OCI-LY1 (cell line): ENCODE measurements at regions not wholly inside any gene's neighbourhood (a gene's known extent, or its start where the extent isn't known, plus 50 kb on each side); places are given as distances from the start of the nearest gene placed in this dataset.

Source experiments
- H2AFZ ChIP-seq: fragments of 200-600 bp; sonication (generic), shearing (Covaris generic); 2 replicates; pipeline ENCODE4 v1.6.0; 2014; ENCODE audit warnings: antibody characterized with exemption, mild to moderate bottlenecking, low read length
- H3F3A ChIP-seq: fragments of 200-600 bp; sonication (generic), shearing (Covaris generic); 2 replicates; pipeline ENCODE4 v1.6.0; 2014; ENCODE audit warnings: mild to moderate bottlenecking, antibody characterized with exemption, low read length, moderate library complexity; ENCODE audit not compliant: insufficient read depth
- H3K27ac ChIP-seq: fragments of 200-600 bp; sonication (generic); 2 replicates; pipeline ENCODE4 v1.5.1; 2014; ENCODE audit warnings: low read length, mixed run types, mild to moderate bottlenecking, low read depth; ENCODE audit not compliant: poor library complexity, severe bottlenecking
- H3K27me3 ChIP-seq: fragments of 200-600 bp; sonication (generic); 2 replicates; pipeline ENCODE4 v1.6.0; 2014; ENCODE audit warnings: antibody characterized with exemption, mild to moderate bottlenecking, low read length, moderate library complexity; ENCODE audit not compliant: insufficient read depth
- H3K36me3 ChIP-seq: fragments of 200-600 bp; sonication (generic); 2 replicates; pipeline ENCODE4 v1.6.1; 2014; ENCODE audit warnings: mild to moderate bottlenecking, antibody characterized with exemption, low read length, moderate library complexity, mixed read lengths; ENCODE audit not compliant: insufficient read depth
- H3K4me1 ChIP-seq: fragments of 200-600 bp; sonication (generic); 2 replicates; pipeline ENCODE4 v1.5.1; 2014; ENCODE audit warnings: mild to moderate bottlenecking, low read length, moderate library complexity; ENCODE audit not compliant: insufficient read depth, severe bottlenecking
- H3K4me2 ChIP-seq: fragments of 200-600 bp; sonication (generic), shearing (Covaris generic); 2 replicates; pipeline ENCODE4 v1.6.1; 2014; ENCODE audit warnings: low read length
- H3K4me3 ChIP-seq: fragments of 200-600 bp; sonication (generic); 2 replicates; pipeline ENCODE4 v1.5.1; 2014; ENCODE audit warnings: low read length, low read depth, mild to moderate bottlenecking, mixed read lengths; ENCODE audit not compliant: poor library complexity, severe bottlenecking
- H3K79me2 ChIP-seq: fragments of 200-600 bp; shearing (Covaris generic); 2 replicates; pipeline ENCODE4 v1.6.1; 2016; ENCODE audit warnings: mixed run types, low read length, mixed read lengths; ENCODE audit not compliant: insufficient read depth
- H3K9ac ChIP-seq: fragments of 200-600 bp; sonication (generic), shearing (Covaris generic); 2 replicates; pipeline ENCODE4 v1.6.1; 2014; ENCODE audit warnings: mild to moderate bottlenecking, low read length, mixed read lengths
- H3K9me2 ChIP-seq: fragments of 200-600 bp; sonication (generic), shearing (Covaris generic); 2 replicates; pipeline ENCODE4 v1.6.1; 2014; ENCODE audit warnings: low read depth, mild to moderate bottlenecking, low read length, mixed read lengths
- H3K9me3 ChIP-seq: fragments of 200-600 bp; shearing (Covaris generic); 2 replicates; pipeline ENCODE4 v1.6.1; 2014; ENCODE audit warnings: low read length, mixed read lengths
- H4K20me1 ChIP-seq: fragments of 200-600 bp; sonication (generic), shearing (Covaris generic); 2 replicates; pipeline ENCODE4 v1.6.0; 2016; ENCODE audit warnings: mild to moderate bottlenecking, low read length; ENCODE audit not compliant: insufficient read depth
- EZH2 ChIP-seq: fragments of 200-600 bp; sonication (generic), shearing (Covaris generic); IDR thresholded peaks from 2 replicates; pipeline ENCODE4 v1.8.0; 2017; ENCODE audit warnings: borderline replicate concordance, mixed run types, mild to moderate bottlenecking, antibody characterized with exemption, low read length, moderate library complexity, mixed read lengths
- TF ChIP-seq, protein P1 (sequence below): fragments of 200-600 bp; sonication (generic), shearing (Covaris generic); IDR thresholded peaks from 2 replicates; pipeline ENCODE4 v1.5.1; 2017; ENCODE audit warnings: mild to moderate bottlenecking, antibody characterized with exemption, low read length, moderate library complexity, mixed read lengths

DNA sequence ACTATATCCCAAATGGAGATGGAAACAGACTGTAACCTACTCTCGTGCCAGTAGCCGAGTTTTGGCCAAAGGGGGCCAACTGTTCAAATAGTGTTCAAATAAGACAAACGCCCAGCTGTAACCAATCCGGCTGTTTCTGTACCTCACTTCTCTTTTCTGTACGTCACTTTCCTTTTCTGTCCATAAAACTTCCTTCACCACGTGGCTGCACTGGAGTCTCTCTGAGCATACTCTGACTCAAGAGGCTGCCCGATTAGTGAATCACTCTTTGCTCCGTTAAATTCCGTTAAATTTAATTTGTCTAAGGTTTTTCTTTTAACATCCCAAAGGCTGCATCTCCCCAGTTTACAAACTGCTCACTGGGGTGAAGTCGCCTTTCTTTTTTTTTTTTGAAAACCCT, 219.2 kb upstream of the P2RY1 start:
- Histone ChIP-seq H3K9ac (no peak overlapping the region), H4K20me1 (no peaks in the 10 kb centered on the region), H3K27me3 (no peaks in the 10 kb centered on the region), H3K4me3 (no peak overlapping the region), H3K27ac (no peak overlapping the region), H3K4me2 (no peak overlapping the region), H2AFZ (no peak overlapping the region), H3K9me2 (no peaks in the 10 kb centered on the region), H3K36me3 (no peaks in the 10 kb centered on the region), H3K79me2 (no peaks in the 10 kb centered on the region), H3K9me3 (no peaks in the 10 kb centered on the region), H3K4me1 (no peaks in the 10 kb centered on the region), H3F3A (no peaks in the 10 kb centered on the region)
- TF ChIP-seq EZH2: no peak
- TF ChIP-seq, protein P1, sequence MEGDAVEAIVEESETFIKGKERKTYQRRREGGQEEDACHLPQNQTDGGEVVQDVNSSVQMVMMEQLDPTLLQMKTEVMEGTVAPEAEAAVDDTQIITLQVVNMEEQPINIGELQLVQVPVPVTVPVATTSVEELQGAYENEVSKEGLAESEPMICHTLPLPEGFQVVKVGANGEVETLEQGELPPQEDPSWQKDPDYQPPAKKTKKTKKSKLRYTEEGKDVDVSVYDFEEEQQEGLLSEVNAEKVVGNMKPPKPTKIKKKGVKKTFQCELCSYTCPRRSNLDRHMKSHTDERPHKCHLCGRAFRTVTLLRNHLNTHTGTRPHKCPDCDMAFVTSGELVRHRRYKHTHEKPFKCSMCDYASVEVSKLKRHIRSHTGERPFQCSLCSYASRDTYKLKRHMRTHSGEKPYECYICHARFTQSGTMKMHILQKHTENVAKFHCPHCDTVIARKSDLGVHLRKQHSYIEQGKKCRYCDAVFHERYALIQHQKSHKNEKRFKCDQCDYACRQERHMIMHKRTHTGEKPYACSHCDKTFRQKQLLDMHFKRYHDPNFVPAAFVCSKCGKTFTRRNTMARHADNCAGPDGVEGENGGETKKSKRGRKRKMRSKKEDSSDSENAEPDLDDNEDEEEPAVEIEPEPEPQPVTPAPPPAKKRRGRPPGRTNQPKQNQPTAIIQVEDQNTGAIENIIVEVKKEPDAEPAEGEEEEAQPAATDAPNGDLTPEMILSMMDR: no peak

DNA sequence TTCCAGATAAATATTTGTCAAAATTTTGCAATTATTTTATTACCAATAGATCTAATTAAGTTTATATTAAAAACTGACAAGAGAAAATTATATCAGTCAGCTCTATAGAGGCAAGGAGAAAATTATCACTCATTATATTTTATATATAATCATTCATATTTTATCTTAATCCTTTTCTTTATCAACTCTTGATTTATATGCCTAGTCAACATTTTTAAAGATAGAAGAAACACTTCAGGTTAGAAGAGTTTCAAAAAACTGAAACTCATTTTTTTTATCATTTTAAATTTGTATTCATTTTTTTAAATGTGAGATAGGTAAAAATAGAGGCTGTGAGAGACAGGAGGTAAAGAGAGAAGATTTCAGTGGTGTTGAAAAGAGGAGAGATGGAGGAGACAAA, 217.3 kb upstream of the P2RY1 start:
- Histone ChIP-seq H3K4me3 (no peak overlapping the region), H3K9me2 (no peaks in the 10 kb centered on the region), H3K79me2 (no peaks in the 10 kb centered on the region), H3K27ac (no peak overlapping the region), H3K9me3 (no peaks in the 10 kb centered on the region), H4K20me1 (no peaks in the 10 kb centered on the region), H3K36me3 (no peaks in the 10 kb centered on the region), H3F3A (no peaks in the 10 kb centered on the region), H3K4me2 (no peak overlapping the region), H3K9ac (no peak overlapping the region), H2AFZ (no peak overlapping the region), H3K4me1 (no peaks in the 10 kb centered on the region), H3K27me3 (no peaks in the 10 kb centered on the region)
- TF ChIP-seq EZH2: no peak
- TF ChIP-seq, protein P1: no peak

DNA sequence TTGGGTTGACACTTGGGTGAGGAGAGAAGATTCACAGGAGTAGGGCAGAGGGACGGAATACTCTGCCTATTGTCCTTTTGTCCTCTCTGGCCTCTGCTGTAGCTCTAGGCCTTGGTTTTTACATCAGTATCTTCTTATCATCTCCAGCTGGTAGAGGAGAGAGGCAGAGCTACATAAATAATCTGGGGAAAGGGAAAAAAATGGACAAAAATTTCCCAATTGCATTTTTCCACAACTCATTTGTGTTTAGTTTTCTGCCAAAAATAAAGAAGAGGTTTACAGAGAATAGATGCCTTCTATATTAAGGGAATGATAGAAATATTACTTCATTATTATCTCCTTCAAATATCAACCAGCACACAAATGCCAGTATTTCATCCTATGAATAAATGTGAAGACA, 216.4 kb upstream of the P2RY1 start:
- no peaks in the 10 kb centered on the region for H3K36me3 ChIP-seq
- no peak overlapping the region for H3K27ac ChIP-seq
- H4K20me1 ChIP-seq: no peaks in the 10 kb centered on the region
- H3K27me3 ChIP-seq: no peaks in the 10 kb centered on the region
- H3K4me3 ChIP-seq: no peak overlapping the region
- H3K9ac ChIP-seq: no peak overlapping the region
- H3K9me3 ChIP-seq: no peaks in the 10 kb centered on the region
- no peak overlapping the region for H3K4me2 ChIP-seq
- H2AFZ ChIP-seq: no peak overlapping the region
- no peaks in the 10 kb centered on the region for H3K9me2 ChIP-seq
- no peaks in the 10 kb centered on the region for H3F3A ChIP-seq
- TF ChIP-seq, protein P1: no peak
- TF ChIP-seq EZH2: no peak
- no peaks in the 10 kb centered on the region for H3K4me1 ChIP-seq
- H3K79me2 ChIP-seq: no peaks in the 10 kb centered on the region
